GM19463 (cell line): ENCODE measurements at regions not wholly inside any gene's neighbourhood (a gene's known extent, or its start where the extent isn't known, plus 50 kb on each side); places are given as distances from the start of the nearest gene placed in this dataset.
"Not testable (repeated sequence)": the region's sequence is repeated elsewhere in the genome, so short reads cannot be mapped to it uniquely, and the experiment has no call there.

Experiments
- ATAC-seq: cut with Tn5 transposase; IDR thresholded peaks from one replicate; pipeline ENCODE4 v1.9.1; 2021; ENCODE audit warnings: mild to moderate bottlenecking, moderate library complexity; ENCODE audit not compliant: unreplicated experiment

DNA sequence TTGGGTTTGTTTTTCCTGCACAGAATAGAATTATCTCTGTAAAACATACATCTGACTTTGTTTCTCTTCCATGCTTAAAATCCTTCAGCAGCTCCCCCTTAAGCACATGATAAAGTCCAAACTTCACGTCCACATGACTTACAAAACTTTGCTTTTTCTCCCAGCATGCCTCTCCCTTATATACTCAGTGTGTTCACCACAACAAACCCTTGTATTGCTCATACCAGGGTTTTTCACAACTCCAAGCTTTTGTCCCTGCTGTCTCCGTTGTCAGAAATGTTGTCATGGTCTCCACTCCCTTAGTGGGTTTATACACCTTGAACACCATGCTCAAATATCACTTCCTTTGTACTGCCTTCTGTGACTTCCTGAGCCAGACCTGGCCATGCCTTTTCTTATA lies 91.1 kb upstream of the MITF start:
- ATAC-seq: no peak

DNA sequence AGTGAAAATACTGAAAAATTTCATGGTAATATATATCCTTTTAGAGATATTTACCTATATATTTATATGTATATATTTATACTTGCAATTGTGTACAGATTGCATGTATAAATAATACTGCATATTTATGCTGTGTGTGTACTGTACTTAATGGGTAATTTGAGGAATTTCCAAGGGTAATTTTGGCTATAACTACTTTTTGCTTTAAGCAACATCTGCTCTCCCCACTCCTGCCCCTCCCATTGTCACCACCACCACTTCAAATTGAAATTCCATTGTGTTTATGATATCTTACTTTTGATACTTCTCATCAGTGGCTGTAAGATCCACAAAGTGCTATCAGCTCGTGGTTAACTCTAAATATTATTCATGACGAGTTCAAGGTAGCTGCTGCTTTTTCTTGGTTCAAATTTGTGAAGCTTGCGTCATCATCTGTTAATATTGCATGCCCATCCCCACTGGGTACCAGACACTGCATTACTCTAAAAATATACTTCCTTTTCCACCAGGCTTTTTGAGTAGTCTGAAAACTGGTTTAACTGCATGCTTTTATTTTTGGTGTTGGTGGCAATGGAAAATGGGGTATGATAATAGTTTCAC lies 91.7 kb upstream of the MITF start:
- no peak for ATAC-seq

DNA sequence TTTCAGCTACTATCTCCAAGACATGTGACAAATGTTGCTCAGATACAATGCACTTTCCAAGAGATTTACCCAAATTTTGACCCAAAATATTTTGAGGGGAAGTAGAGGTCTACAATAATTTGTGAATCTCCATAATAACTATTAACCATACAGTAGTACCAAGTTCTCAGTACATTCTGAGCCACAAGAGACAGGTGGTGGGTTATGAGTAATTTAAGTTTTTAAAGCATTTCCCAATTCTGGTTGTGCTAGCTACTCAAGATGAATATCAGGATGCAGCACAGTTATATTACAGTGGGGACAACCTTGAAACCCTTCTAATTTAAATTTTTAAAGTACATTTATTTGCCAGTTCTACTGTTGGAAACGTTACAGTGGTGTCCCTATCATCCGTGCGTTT lies 92.2 kb upstream of the MITF start:
- no peak for ATAC-seq

DNA sequence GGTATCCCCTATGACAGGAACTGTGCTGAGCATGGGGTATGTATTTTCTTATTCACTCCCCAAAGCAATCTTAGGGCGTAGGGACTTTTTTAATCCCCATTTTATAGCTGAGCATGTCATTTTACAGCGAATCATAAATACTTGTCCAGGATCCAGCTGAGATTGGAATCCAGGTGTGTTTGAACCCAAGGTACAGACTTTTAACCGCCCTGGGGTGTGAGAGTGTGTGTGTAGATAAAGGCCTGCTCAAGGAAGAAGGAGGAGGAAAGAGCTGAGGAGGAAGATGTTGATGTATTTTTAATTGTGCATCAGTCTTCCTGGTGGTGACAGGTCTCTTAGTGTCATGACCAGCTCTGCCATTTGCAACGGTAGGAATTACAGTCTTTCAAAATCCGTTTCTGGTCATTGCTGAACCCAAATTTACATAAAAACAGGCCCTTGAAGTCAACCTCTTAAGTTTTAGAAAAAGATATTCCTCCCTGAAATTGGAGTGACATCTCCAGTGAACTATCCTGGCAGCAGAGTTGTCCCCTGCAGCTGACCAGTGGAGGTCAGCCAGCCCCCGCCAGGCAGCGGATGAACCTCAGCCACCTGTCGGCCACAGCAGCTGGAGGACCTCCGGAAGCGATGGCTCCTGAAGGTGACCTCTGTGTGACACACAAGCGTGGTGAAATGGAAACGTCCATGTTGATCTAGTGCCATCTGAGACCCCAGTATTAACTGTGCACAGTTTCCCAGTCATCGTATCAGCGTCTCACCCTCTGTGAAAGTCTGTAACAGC lies 92.8 kb upstream of the MITF start:
- ATAC-seq: no peak

DNA sequence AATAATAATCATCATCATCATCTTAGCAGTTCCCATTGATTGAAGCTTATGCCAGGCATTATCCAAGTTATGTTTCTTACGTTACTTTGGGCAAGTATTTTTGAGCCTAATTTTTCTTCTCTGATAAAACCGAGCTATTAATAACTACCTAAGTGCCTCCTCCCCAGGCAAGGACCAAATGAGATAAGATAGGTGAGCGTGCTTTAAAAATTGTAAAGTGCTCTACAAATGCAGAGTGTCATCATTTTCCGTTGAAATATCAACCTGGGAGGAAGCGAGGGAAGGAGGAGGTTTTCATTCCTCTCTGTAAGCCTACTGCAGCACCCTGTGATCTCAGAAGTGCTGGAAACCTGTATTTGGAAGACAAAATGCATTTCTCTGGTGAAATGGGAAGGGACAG lies 96.7 kb upstream of the MITF start:
- no peak for ATAC-seq

DNA sequence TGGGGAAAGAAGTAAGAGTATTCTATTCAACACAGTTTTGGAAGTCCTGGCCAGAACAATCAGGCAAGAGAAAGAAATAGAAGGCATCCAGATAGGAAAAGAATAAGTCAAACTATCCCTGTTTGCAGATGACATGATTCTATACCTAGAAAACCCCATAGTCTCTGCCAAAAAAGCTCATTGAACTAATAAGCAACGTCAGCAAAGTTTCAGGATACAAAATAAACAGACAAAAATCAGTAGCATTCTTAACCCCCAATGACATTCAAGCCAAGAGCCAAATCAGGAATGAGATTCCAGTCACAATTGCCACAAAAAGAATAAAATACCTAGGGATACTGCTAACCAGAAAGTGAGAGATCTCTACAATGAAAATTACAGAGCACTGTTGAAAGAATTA lies 99.4 kb upstream of the MITF start:
- no peak for ATAC-seq

DNA sequence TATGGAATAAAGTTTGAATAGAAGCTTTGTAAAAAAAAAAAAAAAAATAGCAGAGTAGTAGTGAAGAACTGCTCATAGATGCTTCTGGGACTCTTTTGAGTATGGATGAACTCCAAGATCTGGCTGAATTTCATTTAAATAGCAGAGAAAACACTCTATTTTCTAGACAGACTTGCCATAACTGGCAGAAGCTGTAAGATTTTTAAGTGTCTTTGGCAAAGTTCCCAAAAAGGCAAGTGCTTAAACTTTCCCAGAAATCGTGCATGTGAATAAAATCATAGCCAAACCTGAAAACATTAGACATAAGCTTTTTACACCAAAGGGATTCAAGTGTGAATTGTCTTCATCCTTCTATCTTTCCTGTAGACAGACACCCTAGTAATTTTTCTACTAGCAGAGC lies 110.3 kb upstream of the MITF start:
- ATAC-seq: no peak

DNA sequence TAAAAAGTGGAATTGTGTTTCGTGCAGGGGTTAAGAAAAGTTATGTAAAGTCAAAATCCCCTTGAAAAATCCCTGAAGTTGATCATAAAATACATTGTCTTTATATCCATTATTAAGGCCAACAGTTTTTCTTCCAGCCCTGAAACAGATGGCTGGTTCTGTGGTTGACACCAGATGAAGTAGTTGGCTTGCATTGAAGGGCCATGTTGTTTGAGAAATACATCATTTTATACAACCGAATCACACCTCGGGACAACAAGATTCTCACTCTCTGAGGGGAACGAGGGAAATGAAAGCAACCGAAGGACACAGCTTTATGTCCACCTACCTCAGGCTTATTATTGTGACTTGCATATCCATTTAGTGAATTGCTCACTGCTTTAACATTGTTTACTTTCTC lies 126.0 kb upstream of the MITF start:
- ATAC-seq: no peak

DNA sequence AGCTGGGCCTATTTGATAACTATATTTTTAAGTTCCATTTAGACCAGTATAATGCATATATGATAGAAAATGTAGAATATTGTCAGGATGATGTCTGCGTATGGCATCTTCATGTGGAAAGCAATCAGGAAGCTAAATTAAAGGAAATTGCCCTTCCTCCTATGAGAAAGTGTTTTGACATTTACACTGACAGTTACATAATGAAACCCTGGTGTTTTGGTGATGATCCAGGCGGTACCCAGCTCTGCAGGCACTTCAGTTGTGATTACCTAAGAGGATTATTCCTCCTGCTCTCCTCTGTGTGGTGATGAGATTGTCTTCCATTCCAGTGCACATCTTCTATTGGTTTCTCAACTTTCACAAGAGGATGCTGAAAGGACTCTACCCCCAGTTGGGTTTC lies 126.5 kb upstream of the MITF start:
- ATAC-seq: no peak

DNA sequence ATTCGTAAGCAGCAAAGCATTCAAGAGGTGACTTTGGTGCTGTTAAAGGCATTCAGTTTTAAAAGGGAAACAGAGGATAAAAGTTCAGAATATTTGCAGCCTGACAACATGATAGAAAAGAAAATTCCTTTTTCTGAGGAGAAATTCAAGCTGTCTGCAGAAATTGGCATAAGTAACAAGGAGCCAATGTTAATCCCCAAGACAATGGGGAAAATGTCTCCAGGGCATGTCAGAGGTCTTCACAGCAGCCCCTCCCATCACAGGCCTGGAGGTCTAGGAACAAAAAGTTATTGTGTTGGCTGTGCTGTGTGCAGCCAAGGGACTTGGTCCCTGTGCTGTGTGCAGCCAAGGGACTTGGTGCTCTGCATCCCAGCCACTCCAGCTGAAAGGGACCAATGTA lies 129.7 kb upstream of the MITF start:
- ATAC-seq: not testable (repeated sequence)

DNA sequence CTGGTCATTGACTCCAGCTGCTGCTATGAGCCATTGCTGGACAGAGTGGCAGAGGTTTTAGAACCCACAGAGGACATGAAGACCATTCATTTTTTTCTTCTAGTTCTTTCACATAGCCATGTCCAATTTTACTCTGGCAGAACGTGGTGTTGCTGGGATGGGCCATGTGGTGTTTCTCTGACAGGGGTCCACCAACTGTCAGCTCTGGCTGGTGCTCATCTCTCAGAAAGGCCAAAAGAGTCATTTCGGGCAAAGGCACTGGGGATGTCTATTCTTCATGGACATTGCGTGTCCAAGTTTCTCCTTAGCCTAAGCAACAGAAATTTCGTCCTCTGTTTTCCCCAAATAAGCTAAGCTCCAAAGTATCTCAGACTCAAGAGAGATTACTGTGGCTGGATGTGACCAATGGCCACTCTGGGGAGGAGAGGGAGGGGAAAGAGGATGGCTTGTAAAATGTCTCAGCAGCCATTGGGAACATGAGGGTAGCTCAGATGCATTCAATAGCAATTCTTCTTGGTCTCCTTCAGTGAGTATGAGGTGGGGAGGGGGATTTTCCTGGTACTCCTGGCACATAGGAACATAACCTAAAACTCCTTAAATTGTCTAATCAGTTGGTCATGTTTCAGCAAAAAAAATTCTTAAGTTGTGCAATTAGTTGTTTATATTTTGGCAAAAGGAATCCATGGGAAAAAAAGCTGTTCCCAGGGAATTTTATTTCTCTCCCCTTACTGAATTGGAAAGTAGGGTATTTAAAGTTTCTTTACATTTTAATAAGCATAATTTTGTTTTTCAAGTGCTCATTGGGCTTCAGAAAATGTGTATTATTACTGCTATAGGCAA lies 131.6 kb upstream of the MITF start:
- no peak for ATAC-seq

DNA sequence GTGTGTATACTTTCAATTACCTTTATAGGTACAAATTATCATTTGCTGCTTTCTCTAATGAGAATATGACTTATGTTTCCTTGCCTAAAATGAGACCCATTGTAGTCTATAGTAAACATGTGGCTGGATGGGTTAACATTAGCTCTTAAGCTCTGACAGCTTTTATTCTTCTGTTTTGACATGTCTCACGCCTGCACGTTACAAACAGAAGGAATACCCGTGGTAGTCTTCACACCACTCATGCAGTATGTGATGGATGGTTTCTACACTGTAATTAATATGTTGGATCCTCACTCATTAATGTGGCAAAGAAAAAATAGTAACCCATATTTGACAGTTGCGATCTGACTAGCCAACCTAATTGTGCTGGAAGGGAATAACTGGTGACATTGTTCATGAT lies 133.4 kb upstream of the MITF start:
- no peak for ATAC-seq

DNA sequence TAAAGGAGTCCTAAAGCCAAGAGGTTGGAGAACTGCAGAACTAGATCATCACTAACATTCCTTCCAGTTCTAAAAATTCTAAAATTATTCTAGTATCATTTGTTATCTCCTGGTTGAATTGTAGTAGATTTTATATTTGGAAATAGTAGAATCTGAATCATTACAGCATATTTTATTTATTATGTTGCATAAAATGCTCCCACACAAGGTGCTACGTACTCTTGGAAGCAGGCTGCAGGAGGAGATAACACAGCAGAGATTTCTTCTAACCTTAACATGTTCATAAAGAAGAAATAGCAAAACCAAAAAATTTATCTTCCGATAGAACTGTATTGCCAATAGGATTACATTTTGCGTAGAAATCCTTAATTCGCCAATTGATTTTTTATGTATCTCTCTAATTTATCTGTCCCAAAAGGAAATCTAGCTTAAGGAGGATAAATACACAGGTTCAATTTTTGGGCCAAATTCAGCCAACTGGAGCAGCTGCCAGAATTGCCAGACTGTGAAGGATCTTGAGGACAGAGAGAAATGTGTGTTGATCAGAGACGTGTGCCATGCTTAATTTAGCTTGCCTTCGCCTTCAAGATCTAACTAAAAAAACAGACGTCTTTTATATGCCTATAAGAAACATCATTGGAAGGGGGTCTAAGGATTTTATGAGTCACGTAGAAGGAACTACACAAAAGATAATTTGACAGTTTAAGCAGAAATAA lies 134.4 kb upstream of the MITF start:
- ATAC-seq: no peak

DNA sequence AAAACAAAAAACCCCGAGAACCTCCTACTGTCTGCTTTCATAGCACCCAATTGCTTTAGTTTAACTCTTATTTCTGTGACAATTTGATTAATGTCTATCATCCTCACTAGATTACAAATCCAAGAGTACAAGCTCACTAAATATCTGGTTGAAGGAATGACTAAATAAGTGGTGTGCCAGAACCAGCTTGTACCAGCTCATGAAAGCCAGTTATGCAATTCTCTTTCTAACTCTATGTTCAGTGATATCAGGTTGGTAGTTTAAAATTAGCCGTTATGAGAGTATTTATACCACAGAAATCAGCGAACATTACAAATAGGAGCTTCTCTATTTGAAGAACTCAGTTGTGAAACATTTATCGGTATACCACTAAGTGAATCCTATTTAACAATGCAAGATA lies 137.2 kb upstream of the MITF start:
- no peak for ATAC-seq

DNA sequence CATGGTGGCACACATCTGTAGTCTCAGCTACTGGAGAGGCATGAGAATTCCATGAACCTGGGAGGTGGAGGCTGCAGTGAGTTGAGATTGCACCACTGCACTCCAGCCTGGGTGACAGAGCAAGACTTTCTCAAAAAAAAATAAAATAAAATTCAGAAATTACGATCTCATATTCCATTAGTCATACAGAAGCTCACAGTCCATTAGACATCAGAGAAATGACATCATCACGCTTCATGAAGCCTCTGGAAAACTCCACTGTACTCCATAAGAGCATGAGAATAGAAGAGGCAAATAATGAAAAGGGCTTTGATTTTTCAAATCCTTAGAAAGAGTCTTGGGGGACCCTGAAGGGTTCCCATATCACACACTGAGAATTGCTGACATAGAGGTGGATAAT lies 145.0 kb upstream of the MITF start:
- no peak for ATAC-seq

DNA sequence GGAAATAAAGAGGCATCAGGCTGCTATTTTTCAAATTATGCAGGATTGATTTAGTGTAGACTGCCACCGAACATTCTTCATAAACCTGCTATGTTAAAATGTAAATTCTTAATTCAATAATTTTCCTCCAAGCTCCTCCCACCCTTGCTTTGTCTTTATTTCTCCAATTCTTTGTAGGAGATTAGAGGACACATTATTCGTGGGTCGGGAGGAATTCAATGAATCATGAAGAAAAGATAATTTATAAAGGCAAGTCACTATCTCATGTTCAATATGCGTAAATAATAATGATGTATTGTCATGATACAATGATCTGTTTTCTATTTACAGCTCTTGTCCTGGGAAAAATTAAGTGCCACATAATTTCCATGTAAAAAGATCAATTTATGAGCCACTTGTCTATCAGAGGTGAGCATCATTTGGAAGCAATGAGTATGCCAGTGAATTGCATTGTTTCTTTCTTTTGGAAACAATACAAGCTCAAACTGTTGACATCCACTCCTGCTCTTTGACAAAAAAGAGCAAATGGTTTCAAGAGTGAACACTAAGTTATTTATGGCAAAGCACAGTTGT lies 148.0 kb upstream of the MITF start:
- no peak for ATAC-seq

DNA sequence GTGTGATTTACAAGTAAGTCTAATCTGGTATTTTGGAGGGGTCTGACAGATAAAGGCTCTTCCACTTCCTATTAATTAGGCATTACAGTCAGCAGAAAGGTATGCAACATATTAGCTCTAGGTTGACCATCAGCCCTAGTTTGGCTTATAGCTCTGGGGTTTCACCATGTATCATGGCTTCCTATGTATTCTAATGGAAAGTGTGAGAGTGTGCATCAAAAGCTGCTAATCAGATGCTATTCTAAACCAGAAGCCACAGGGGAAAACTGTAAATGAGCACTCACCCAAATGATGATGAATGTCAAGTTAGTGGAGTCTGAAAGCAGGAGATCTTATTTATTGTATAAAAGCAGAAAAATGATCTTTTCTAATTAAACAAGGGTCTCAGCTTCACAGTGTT lies 149.2 kb upstream of the MITF start:
- no peak for ATAC-seq

DNA sequence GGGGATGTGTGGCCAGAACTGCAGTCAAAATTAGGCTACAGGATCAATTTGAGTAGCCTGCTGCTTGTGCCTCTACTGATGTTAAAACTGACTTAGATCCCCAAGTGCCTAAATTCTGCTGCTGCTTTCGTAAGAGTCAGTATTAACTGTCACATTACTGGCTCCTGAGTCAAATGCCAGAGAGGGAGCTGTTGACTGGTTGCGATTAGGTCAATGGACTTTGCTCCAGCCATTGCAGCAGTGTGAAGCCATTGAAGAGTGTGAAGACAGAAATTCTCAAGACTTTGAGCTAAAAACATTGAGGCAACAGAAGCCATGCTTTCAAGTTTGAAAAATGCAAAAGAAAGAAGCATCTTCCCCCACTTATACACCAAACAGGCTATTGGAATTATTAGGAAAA lies 151.1 kb upstream of the MITF start:
- no peak for ATAC-seq

DNA sequence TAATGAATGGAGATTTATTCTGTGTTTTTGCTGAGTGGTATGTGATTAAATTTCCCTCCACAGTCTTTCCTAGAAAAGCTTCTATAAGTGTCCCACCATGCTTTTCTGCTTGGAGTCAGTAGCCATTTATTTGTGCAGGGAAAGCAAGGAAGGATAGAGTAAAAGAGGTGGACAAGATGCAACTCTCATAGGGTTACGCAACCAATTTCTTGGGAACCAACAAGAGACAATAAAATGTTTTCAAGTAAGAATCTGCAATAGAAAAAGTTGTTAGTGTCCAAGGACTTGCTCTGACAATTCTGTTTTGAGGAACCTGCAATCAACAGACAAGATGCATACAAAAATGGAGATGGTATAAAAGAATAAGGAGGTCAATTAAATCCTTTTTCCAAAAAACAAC lies 153.8 kb upstream of the MITF start:
- no peak for ATAC-seq

DNA sequence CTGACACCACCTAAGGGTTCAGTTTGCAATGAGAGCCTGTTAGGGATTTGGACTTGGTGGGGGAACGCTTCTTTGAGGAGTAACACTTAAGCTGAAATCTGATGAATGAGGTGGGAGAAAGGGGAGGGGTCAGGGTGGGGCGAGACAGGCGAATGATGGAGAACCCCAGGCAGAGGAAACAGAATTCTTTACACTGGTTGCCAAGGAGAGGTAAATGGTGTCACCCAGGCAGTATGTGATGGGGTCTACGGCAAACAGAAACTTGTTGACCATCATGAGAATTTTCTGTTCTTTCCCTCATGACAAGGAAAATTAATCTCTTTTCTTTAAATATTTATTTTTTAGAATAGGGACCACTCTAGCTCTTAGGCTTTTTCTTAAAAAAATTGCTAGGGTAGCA lies 157.2 kb upstream of the MITF start:
- no peak for ATAC-seq
